GM21529 (cell line): ENCODE measurements at regions not wholly inside any gene's neighbourhood (a gene's known extent, or its start where the extent isn't known, plus 50 kb on each side); places are given as distances from the start of the nearest gene placed in this dataset.

ENCODE experiments used
- ATAC-seq: cut with Tn5 transposase; IDR thresholded peaks from one replicate; pipeline ENCODE4 v1.9.1; 2021; ENCODE audit not compliant: unreplicated experiment

GRCh38 chrX:73768886-73769285 lies 83.6 kb downstream of the XIST start:
- ATAC-seq = no peak

GRCh38 chrX:73768160-73768559 lies 84.4 kb downstream of the XIST start:
- ATAC-seq = no peak

GRCh38 chrX:73767017-73767416 lies 85.5 kb downstream of the XIST start:
- ATAC-seq = no peak

- ATAC-seq = no peak
Measured at GRCh38 chrX:73766431-73766795, 86.1 kb downstream of the XIST start.

- no peak for ATAC-seq
Measured at GRCh38 chrX:73765776-73766430, 86.6 kb downstream of the XIST start.

- peak; percentile 83 for ATAC-seq
Measured at GRCh38 chrX:73758250-73758649, 94.3 kb downstream of the XIST start.
